Mucosa of descending colon (tissue), 3 donors: ENCODE measurements at regions not wholly inside any gene's neighbourhood (a gene's known extent, or its start where the extent isn't known, plus 50 kb on each side); places are given as distances from the start of the nearest gene placed in this dataset.

Source experiments
- ATAC-seq: fragments of 200-7000 bp; cut with Tn5 transposase; one replicate; pipeline ENCODE4 v1.9.1; 2020; ENCODE audit warnings: mild to moderate bottlenecking, moderate library complexity
- DNase-seq, 3 donors: peaks; one replicate each; pipeline ENCODE4 v3.0.0-alpha.2; 2020
- H3K36me3 ChIP-seq: fragments of 200-600 bp; one replicate; pipeline ENCODE4 v1.8.0; 2021; ENCODE audit warnings: low read depth, mild to moderate bottlenecking
- H3K4me1 ChIP-seq: fragments of 200-600 bp; one replicate; pipeline ENCODE4 v1.8.0; 2021; ENCODE audit warnings: low read depth, mild to moderate bottlenecking
- H3K4me3 ChIP-seq: fragments of 200-600 bp; one replicate; pipeline ENCODE4 v1.8.0; 2021; ENCODE audit warnings: mild to moderate bottlenecking
- H3K9me3 ChIP-seq: fragments of 200-600 bp; one replicate; pipeline ENCODE4 v1.8.0; 2021; ENCODE audit warnings: mild to moderate bottlenecking
- intact Hi-C, 2 donors: fragments of 100-400 bp; cut with DNase I in 1 of 2; cut with micrococcal nuclease in 1 of 2; formaldehyde crosslinking; loops; one replicate each; pipeline versions ENCODE4 v1.11.0 to v1.11.1; 2022; cut with DNase I, micrococcal nuclease
- TF ChIP-seq, protein P1 (sequence below): fragments of 200-600 bp; IDR thresholded peaks from one replicate; pipeline ENCODE4 v1.8.0; 2022; ENCODE audit warnings: antibody characterized with exemption, mild to moderate bottlenecking
- donor health status: DM: no; HTN: no; CAD: no; lungs with moderate emphysema.
- donor health status: DM: no; HTN: no; CAD: no.
- donor health status: DM: no; HTN: yes; CAD: no.

DNA sequence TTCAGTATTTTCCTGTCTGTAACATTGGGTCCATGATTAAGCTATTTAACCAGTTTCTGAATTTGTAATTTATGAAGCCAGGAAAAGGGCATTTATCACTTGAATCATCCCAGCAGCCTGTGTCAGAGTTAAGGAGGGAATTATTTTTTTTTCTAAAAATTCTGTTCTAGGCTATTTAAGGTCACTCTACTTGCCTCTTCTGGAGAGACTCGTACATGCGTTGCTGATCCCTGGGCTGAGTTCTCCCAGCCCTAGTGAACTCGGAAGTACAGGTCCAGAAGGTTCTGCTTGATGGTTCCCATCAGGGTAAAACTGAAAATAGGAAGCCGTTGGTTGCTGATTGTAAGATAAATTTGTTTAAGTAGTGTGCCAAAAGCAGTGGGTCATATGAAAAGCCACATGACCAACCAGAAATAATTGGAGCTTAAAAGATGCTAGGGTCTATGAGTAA lies 90.7 kb downstream of the GPR88 start:
- no peaks in the 10 kb centered on the region for H3K36me3 ChIP-seq
- no peak for ATAC-seq
- intact Hi-C loops, result no loop called here
- DNase-seq, result no peak
- no peaks in the 10 kb centered on the region for H3K9me3 ChIP-seq
- TF ChIP-seq, protein P1, sequence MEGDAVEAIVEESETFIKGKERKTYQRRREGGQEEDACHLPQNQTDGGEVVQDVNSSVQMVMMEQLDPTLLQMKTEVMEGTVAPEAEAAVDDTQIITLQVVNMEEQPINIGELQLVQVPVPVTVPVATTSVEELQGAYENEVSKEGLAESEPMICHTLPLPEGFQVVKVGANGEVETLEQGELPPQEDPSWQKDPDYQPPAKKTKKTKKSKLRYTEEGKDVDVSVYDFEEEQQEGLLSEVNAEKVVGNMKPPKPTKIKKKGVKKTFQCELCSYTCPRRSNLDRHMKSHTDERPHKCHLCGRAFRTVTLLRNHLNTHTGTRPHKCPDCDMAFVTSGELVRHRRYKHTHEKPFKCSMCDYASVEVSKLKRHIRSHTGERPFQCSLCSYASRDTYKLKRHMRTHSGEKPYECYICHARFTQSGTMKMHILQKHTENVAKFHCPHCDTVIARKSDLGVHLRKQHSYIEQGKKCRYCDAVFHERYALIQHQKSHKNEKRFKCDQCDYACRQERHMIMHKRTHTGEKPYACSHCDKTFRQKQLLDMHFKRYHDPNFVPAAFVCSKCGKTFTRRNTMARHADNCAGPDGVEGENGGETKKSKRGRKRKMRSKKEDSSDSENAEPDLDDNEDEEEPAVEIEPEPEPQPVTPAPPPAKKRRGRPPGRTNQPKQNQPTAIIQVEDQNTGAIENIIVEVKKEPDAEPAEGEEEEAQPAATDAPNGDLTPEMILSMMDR, result no peak
- no peak overlapping the region for H3K4me3 ChIP-seq
- no peaks in the 10 kb centered on the region for H3K4me1 ChIP-seq

DNA sequence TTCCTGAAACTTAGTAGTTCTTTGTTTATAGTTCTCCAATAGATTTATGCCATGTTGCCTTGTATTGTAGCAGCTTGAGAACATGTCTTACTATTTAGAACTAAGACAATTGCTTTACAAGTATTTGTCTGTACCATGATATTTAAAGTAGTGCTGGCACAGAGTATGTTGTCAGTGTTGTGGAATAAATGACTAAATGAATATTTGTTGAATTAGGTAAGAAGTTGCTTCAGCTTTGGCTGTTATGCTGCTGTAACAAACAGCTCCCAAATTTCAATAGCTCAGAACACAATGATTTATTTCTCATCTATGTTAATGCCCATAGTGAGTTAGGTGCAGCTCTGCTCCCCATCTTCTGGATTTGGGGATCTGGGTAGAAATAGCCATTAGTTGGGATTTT lies 90.2 kb upstream of the VCAM1 start:
- no peaks in the 10 kb centered on the region for H3K9me3 ChIP-seq
- H3K4me1 ChIP-seq, result no peaks in the 10 kb centered on the region
- TF ChIP-seq, protein P1, result no peak
- intact Hi-C loops, result no loop called here
- H3K36me3 ChIP-seq, result no peaks in the 10 kb centered on the region
- H3K4me3 ChIP-seq, result no peak overlapping the region
- no peak for ATAC-seq
- DNase-seq, result no peak

DNA sequence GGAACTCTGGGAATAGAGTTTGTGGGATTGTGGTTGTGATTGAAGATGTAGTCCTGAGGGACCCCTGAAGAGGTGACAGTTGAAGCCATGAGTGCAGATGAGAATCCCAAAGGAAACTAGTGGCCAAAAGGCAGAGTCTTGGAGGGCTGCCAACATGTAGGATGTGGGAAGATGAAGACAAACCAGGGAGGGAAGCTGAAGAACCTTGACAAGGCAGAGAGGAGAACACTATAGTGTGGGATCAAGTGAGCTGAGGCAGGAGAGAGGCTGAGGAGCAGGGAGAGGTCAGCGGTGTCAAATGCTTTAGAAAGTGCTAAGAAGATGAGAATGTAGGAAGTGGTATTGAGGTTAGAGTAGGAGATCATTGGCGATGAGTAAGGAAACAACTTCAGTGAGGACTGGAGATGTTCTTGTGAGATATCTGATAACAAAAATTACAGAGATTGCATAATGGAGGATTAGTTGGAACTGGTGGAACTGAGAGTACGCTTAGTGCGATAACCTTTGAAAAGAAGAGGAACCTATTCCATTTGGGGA lies 88.5 kb upstream of the VCAM1 start:
- DNase-seq, result no peak
- intact Hi-C loops, result no loop called here
- no peaks in the 10 kb centered on the region for H3K36me3 ChIP-seq
- no peaks in the 10 kb centered on the region for H3K9me3 ChIP-seq
- TF ChIP-seq, protein P1, result no peak
- no peak for ATAC-seq
- H3K4me3 ChIP-seq, result no peak overlapping the region
- no peaks in the 10 kb centered on the region for H3K4me1 ChIP-seq

DNA sequence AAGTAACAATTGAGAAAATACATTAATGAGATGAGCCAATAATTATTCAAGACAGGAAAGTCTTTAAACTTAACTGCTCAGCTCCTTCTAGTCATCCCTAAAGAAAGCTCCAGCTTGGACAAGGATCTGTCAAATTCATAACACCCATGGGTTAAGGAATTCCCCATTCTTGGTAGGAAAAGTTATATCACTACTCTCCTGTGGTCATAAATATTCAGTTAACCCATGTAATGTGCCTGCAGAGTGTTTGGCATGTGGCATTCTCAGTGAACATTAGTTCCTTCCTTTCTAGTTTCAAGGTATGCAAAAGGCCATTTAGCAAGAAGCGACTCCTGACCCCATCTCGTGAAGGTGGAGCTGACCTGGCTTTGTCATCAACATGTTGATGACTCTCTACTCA lies 76.7 kb upstream of the VCAM1 start:
- intact Hi-C loops, result no loop called here
- ATAC-seq, result no peak
- TF ChIP-seq, protein P1, result no peak
- Histone ChIP-seq H3K36me3 (no peaks in the 10 kb centered on the region), H3K4me1 (peaks cover 3% of the 10 kb centered on the region), H3K9me3 (no peaks in the 10 kb centered on the region), H3K4me3 (no peak overlapping the region)
- no peak for DNase-seq

DNA sequence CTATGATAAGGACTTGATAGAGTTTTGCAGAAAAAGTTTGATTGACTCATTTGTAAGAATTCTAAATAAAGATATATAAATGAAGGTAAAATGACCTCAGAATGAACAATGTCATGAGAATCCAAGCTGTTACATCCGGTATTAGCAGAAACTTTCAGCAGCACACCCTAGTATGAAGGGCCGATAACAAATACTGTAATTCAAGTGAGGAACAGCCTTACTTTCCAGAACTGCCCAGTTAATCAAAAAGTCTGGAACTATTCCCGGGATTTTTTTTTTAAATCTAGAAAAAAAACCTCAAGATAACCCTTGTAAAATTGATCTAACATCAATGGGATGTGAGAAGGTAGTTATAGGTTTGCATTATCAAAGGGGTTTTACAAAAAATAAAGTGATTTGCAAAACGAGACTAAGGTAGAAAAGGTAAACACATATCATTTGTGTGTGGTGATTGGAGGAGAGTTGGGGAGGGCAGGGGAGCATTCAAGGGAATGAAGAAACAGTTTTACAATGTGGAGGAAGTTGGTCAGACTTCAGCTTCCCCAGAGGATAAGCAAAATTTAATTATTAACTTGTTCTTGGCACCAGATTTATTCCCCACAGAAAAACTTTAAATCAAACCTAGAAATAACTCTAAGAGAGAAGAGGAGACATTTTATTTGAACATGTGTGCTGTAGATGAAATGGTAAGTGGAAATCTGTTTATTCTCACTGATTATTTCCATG lies 75.9 kb upstream of the VCAM1 start:
- peak; percentile 84 for ATAC-seq
- Histone ChIP-seq H3K4me1 (peaks cover 3% of the 10 kb centered on the region), H3K4me3 (no peak overlapping the region), H3K9me3 (no peaks in the 10 kb centered on the region), H3K36me3 (no peaks in the 10 kb centered on the region)
- TF ChIP-seq, protein P1, result no peak
- peak in 1 of 3 donors; percentile 19 for DNase-seq
- intact Hi-C loops, result no loop called here
